ENCODE measurements at regions not wholly inside any gene's neighbourhood (a gene's known extent, or its start where the extent isn't known, plus 50 kb on each side); places are given as distances from the start of the nearest gene placed in this dataset.
A peak's percentile ranks its signal among the peaks of the same experiment; 100 is the strongest.

- intact Hi-C loops (cut with micrococcal nuclease; ENCODE audit: unreplicated experiment) = no loop called here
- CTCF ChIA-PET = no interaction called here
These were observed 84.2 kb downstream of the FOXF2 start for GRCh38 chr6:1473598-1473997.

DNA sequence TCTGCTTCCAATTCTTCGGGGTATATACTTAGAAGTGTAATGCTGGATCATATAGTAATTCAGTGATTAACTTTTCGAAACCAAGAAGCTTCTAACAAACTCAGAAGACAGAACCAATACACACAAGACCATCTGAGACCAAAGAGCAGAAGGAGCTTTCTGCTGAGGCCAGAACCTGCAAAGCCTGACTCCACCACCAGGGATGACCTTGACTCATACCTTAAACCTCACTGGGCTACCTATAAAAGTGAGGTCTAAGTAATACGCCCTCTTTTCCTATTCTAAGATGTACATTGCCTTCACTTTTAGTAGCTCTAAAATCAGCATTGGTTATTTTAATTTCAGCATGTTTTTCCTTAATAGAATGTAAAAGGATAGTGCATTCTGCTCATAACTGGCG is 84.8 kb downstream of the FOXF2 start:
- H3K36me3 ChIP-seq (ENCODE audit: low read depth) = no peaks in the 10 kb centered on the region
- no peaks in the 10 kb centered on the region for H3F3A ChIP-seq (ENCODE audit: insufficient read depth, low read depth)
- H3K27ac ChIP-seq = no peak overlapping the region
- no peak overlapping the region for H3K4me2 ChIP-seq
- H2AFZ ChIP-seq = no peak overlapping the region
- BruUV-seq (replicated peaks) = no TSS peak
- H4K20me1 ChIP-seq (ENCODE audit: insufficient read depth) = no peaks in the 10 kb centered on the region
- H3K9me3 ChIP-seq (ENCODE audit: insufficient read depth, low read depth) = no peaks in the 10 kb centered on the region
- intact Hi-C loops (cut with micrococcal nuclease; ENCODE audit: unreplicated experiment) = no loop called here
- ChIA-PET POLR2A (ENCODE audit: unreplicated experiment) (no interaction called here), CTCF (no interaction called here)
- H3K9me2 ChIP-seq (ENCODE audit: insufficient read depth) = no peaks in the 10 kb centered on the region
- no peaks in the 10 kb centered on the region for H3K27me3 ChIP-seq (ENCODE audit: insufficient read depth, low read depth)
- H3K4me1 ChIP-seq (replicated peaks; ENCODE audit: insufficient read depth) = no peaks in the 10 kb centered on the region
- TF ChIP-seq, protein P1, sequence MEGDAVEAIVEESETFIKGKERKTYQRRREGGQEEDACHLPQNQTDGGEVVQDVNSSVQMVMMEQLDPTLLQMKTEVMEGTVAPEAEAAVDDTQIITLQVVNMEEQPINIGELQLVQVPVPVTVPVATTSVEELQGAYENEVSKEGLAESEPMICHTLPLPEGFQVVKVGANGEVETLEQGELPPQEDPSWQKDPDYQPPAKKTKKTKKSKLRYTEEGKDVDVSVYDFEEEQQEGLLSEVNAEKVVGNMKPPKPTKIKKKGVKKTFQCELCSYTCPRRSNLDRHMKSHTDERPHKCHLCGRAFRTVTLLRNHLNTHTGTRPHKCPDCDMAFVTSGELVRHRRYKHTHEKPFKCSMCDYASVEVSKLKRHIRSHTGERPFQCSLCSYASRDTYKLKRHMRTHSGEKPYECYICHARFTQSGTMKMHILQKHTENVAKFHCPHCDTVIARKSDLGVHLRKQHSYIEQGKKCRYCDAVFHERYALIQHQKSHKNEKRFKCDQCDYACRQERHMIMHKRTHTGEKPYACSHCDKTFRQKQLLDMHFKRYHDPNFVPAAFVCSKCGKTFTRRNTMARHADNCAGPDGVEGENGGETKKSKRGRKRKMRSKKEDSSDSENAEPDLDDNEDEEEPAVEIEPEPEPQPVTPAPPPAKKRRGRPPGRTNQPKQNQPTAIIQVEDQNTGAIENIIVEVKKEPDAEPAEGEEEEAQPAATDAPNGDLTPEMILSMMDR (conservative IDR thresholded peaks at IDR 0.05) = 0 out of 2 replicates have a peak, but pooled peaks have one; percentile 13
- no peak for TF ChIP-seq EZH2 (IDR thresholded peaks at IDR 0.05; ENCODE audit: low read depth)
- H3K4me3 ChIP-seq = no peak overlapping the region
- no peak for DNase-seq
- no peaks in the 10 kb centered on the region for H3K79me2 ChIP-seq (ENCODE audit: low read depth)

More at GRCh38 chr6:1473598-1473997, 84.2 kb downstream of the FOXF2 start:
- Histone ChIP-seq H3K9me3 (ENCODE audit: insufficient read depth, low read depth) (no peaks in the 10 kb centered on the region), H3K4me1 (replicated peaks; ENCODE audit: insufficient read depth) (no peaks in the 10 kb centered on the region), H3K27ac (no peak overlapping the region), H4K20me1 (ENCODE audit: insufficient read depth) (no peaks in the 10 kb centered on the region), H3K9me2 (ENCODE audit: insufficient read depth) (no peaks in the 10 kb centered on the region), H2AFZ (no peak overlapping the region), H3K79me2 (ENCODE audit: low read depth) (no peaks in the 10 kb centered on the region), H3F3A (ENCODE audit: insufficient read depth, low read depth) (no peaks in the 10 kb centered on the region), H3K36me3 (ENCODE audit: low read depth) (no peaks in the 10 kb centered on the region), H3K4me2 (no peak overlapping the region), H3K27me3 (ENCODE audit: insufficient read depth, low read depth) (no peaks in the 10 kb centered on the region), H3K4me3 (no peak overlapping the region)
- POLR2A ChIA-PET (ENCODE audit: unreplicated experiment) = no interaction called here
- no TSS peak for BruUV-seq (replicated peaks)
- DNase-seq = no peak
- no peak for TF ChIP-seq EZH2 (IDR thresholded peaks at IDR 0.05; ENCODE audit: low read depth)
- TF ChIP-seq, protein P1 (conservative IDR thresholded peaks at IDR 0.05) = no peak

DNA sequence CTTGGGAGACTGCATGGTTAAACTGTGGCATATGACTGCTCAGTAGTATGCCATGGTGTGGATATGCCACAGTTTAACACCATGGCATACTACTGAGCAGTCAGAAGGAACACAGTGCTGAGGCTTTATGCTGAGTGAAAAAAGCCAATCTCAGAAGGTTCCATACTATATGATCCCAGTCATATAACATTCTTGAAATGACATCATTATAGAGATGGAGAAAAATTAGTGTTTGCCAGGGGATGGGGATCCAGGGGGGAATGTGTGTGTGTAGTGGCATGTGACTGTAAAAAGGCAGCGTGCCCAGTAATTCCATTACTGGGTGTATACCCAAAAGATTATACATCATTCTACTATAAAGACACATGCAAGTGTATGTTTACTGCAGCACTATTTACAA is 85.8 kb downstream of the FOXF2 start:
- BruUV-seq (replicated peaks) = no TSS peak
- Histone ChIP-seq H3K27me3 (ENCODE audit: insufficient read depth, low read depth) (no peaks in the 10 kb centered on the region), H2AFZ (no peak overlapping the region), H3K4me3 (no peak overlapping the region), H4K20me1 (ENCODE audit: insufficient read depth) (no peaks in the 10 kb centered on the region), H3K9me3 (ENCODE audit: insufficient read depth, low read depth) (no peaks in the 10 kb centered on the region), H3F3A (ENCODE audit: insufficient read depth, low read depth) (no peaks in the 10 kb centered on the region), H3K27ac (no peak overlapping the region), H3K36me3 (ENCODE audit: low read depth) (no peaks in the 10 kb centered on the region), H3K9me2 (ENCODE audit: insufficient read depth) (no peaks in the 10 kb centered on the region), H3K4me2 (no peak overlapping the region), H3K4me1 (replicated peaks; ENCODE audit: insufficient read depth) (no peaks in the 10 kb centered on the region), H3K79me2 (ENCODE audit: low read depth) (no peaks in the 10 kb centered on the region)
- no peak for DNase-seq
- ChIA-PET POLR2A (ENCODE audit: unreplicated experiment) (no interaction called here), CTCF (no interaction called here)
- no peak for TF ChIP-seq EZH2 (IDR thresholded peaks at IDR 0.05; ENCODE audit: low read depth)
- TF ChIP-seq, protein P1 (conservative IDR thresholded peaks at IDR 0.05) = no peak
- intact Hi-C loops (cut with micrococcal nuclease; ENCODE audit: unreplicated experiment) = no loop called here

All from PC-9 (cell line).